Glomerular visceral epithelial cell (primary cell): ENCODE measurements at regions not wholly inside any gene's neighbourhood (a gene's known extent, or its start where the extent isn't known, plus 50 kb on each side); places are given as distances from the start of the nearest gene placed in this dataset.

ENCODE experiments used
- DNase-seq: peaks from one replicate; pipeline ENCODE4 v3.0.0-alpha.2; 2016; ENCODE audit errors: extremely low spot score

- DNase-seq: no peak
Observed at GRCh38 chr13:83943530-83944279, 61.4 kb upstream of the SLITRK1 start.

- no peak for DNase-seq
Observed at GRCh38 chr13:83941701-83942335, 59.5 kb upstream of the SLITRK1 start.

- no peak for DNase-seq
Observed at GRCh38 chr13:83940742-83941141, 58.5 kb upstream of the SLITRK1 start.

- DNase-seq: no peak
Observed at GRCh38 chr13:83937579-83937978, 55.3 kb upstream of the SLITRK1 start.

- DNase-seq: no peak
Observed at GRCh38 chr13:83935566-83935965, 53.3 kb upstream of the SLITRK1 start.
